ENCODE measurements at regions not wholly inside any gene's neighbourhood (a gene's known extent, or its start where the extent isn't known, plus 50 kb on each side); places are given as distances from the start of the nearest gene placed in this dataset.

GRCh38 chr7:106196460-106197021 is 84.4 kb upstream of the SYPL1 start:
- no peak overlapping the region for H3K4me3 ChIP-seq (ENCODE audit: low read length)
- TF ChIP-seq CTCF (IDR thresholded peaks at IDR 0.05; ENCODE audit: insufficient read depth, low read depth, low read length, missing control alignments) = no peak
- DNase-seq (ENCODE audit: low read depth) = peak; percentile 23

GRCh38 chr7:106193661-106194060 is 81.5 kb upstream of the SYPL1 start:
- H3K4me3 ChIP-seq (ENCODE audit: low read length) = no peak overlapping the region
- TF ChIP-seq CTCF (IDR thresholded peaks at IDR 0.05; ENCODE audit: insufficient read depth, low read depth, low read length, missing control alignments) = no peak
- DNase-seq (ENCODE audit: low read depth) = no peak

- H3K4me3 ChIP-seq (ENCODE audit: low read length) = no peak overlapping the region
- DNase-seq (ENCODE audit: low read depth) = no peak
- TF ChIP-seq CTCF (IDR thresholded peaks at IDR 0.05; ENCODE audit: insufficient read depth, low read depth, low read length, missing control alignments) = no peak
Measured at GRCh38 chr7:106190589-106191330, 78.6 kb upstream of the SYPL1 start.

GRCh38 chr7:106187613-106188350 is 75.7 kb upstream of the SYPL1 start:
- DNase-seq (ENCODE audit: low read depth) = peak; percentile 85
- TF ChIP-seq CTCF (IDR thresholded peaks at IDR 0.05; ENCODE audit: insufficient read depth, low read depth, low read length, missing control alignments) = no peak

GRCh38 chr7:106185719-106186118 is 73.6 kb upstream of the SYPL1 start:
- TF ChIP-seq CTCF (IDR thresholded peaks at IDR 0.05; ENCODE audit: insufficient read depth, low read depth, low read length, missing control alignments) = no peak
- H3K4me3 ChIP-seq (ENCODE audit: low read length) = no peak overlapping the region
- no peak for DNase-seq (ENCODE audit: low read depth)

More at GRCh38 chr7:106187613-106188350, 75.7 kb upstream of the SYPL1 start:
- H3K4me3 ChIP-seq (ENCODE audit: low read length) = no peak overlapping the region

GRCh38 chr7:106183952-106184351 is 71.8 kb upstream of the SYPL1 start:
- DNase-seq (ENCODE audit: low read depth) = no peak

More at GRCh38 chr7:106183952-106184351, 71.8 kb upstream of the SYPL1 start:
- H3K4me3 ChIP-seq (ENCODE audit: low read length) = no peak overlapping the region
- TF ChIP-seq CTCF (IDR thresholded peaks at IDR 0.05; ENCODE audit: insufficient read depth, low read depth, low read length, missing control alignments) = no peak
